ENCODE measurements at regions not wholly inside any gene's neighbourhood (a gene's known extent, or its start where the extent isn't known, plus 50 kb on each side); places are given as distances from the start of the nearest gene placed in this dataset.
"Not testable (repeated sequence)": the region's sequence is repeated elsewhere in the genome, so short reads cannot be mapped to it uniquely, and the experiment has no call there.

DNA sequence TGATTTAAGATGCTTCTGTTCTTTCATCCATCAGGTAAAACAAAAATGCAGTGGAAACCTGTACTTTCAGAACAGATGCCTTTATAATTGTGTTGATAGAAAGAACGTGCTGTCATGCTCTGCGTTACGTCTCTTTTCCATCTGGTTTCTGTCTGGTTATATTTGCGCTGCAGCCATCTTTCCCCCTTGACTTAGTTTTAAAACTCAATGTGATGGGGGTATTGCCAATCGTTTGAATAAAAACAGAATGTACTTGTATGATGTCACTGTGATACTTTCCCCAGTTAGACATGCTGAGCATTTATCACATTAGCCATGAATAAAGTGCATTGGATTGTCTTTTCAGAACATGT, 508.6 kb downstream of the ADCYAP1 start:
- no peak for DNase-seq (ENCODE audit: low read depth in 2 of 2)

DNA sequence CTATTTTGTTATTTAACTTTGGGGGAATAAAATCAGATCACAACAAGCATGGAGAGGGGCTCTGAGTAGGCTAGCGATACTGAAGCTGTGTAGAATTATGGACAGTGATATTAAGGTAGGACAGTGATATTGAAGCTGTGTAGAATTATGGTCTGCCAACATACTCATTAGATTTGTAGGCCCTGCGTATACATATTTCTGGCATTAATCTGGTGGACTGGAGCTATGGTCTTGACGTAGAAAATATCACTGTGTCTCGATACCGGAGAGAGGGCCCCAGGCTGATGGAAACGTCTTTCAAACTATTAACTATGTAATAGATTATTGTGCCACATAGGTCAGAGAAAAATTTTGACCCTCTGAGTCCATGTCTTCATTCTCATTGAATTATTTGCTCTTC, 511.4 kb downstream of the ADCYAP1 start:
- DNase-seq (ENCODE audit: low read depth in 2 of 2) = no peak

- no peak for DNase-seq (ENCODE audit: low read depth in 2 of 2)
Observed at GRCh38 chr18:1421502-1421901, 516.8 kb downstream of the ADCYAP1 start.

DNA sequence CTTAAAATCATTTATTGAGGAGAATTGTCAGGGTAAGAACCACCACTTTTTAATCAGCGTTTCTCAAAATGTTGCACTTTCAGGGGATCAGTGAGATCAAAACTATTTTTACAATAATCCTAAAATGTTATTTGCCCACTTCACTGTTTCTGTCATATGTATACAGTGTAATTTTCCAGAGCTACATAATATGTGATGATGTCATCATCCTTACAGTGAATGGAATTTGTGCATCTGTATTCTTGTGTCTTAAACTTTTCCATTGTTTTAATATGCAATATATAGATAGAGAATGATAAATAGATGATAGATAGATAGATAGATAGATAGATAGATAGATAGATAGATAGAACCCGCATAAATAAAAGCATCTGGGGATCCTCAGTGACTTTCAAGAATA, 518.0 kb downstream of the ADCYAP1 start:
- DNase-seq (ENCODE audit: low read depth in 2 of 2) = no peak

- no peak for DNase-seq (ENCODE audit: low read depth in 2 of 2)
Observed at GRCh38 chr18:1425679-1426078, 521.0 kb downstream of the ADCYAP1 start.

DNA sequence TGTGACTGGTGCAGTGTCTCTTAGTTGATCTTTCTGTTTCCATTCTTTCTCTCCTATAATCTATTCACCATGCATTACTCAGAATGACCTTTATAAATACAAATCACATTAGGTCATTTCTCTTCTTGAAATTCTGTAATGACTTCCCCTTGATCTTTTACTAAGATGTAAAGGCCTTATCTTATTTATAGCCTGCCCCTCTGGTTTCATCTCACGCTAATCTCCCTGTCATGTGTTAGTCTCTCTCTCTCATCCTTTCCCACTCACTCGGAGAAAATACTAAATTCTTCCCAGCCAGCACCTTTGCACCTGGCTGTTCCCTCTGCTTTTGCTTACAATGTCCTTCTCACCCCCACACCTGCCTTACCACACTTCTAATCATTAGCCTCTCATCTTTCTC, 530.8 kb downstream of the ADCYAP1 start:
- no peak for DNase-seq (ENCODE audit: low read depth in 2 of 2)

DNA sequence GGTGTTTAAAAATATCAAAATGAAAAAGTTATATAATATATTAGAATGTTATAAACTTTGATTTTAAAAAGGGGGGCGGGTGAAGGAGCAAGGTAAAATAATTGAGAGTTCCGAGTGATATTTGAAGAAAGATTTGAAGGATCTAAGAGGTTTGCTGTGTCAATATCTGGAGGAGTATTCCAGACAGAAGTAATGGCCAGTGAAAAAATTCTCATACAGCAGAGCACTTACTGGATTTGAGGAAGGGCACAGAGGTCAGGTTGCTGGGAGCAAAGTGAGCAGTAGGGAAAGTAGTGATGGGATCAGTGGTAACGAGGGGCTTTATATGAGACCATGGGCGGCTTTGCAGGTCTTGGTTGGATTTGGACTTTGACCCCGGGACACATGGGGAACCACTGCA, 531.5 kb downstream of the ADCYAP1 start:
- DNase-seq (ENCODE audit: low read depth in 2 of 2) = no peak

GRCh38 chr18:1438458-1438910, 533.8 kb downstream of the ADCYAP1 start:
- no peak for DNase-seq (ENCODE audit: low read depth in 2 of 2)

DNA sequence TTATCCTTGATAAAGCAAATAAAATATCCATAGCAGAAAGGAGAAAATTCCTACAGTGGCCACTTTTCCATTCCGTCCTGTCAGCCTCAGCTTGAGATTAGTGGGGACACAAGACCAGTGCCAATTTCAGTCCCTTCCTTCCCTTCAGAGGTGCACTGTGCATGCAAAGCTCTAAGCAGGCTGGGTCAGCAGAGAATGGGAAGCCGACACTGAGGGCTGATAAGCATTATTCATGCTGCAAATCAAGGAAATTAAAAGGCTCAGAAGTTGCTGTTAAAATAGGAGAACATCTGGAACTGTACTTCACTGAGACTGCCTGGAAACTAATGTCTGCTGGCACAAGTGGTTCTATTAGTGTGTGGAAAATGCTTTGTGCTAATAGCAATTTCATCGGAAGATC, 534.3 kb downstream of the ADCYAP1 start:
- DNase-seq (ENCODE audit: low read depth in 2 of 2) = no peak

DNA sequence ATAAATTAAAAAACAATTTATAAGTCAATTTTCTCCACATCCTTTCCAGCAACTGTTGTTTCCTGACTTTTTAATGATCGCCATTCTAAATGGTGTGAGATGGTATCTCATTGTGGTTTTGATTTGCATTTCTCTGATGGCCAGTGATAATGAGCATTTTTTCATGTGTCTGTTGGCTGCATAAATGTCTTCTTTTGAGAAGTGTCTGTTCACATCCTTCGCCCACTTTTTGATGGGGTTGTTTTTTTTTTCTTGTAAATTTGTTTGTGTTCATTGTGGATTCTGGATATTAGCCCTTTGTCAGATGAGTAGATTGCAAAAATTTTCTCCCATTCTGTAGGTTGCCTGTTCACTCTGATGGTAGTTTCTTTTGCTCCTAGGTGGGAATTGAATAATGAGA, 539.4 kb downstream of the ADCYAP1 start:
- not testable (repeated sequence) for DNase-seq (ENCODE audit: low read depth in 2 of 2)

DNA sequence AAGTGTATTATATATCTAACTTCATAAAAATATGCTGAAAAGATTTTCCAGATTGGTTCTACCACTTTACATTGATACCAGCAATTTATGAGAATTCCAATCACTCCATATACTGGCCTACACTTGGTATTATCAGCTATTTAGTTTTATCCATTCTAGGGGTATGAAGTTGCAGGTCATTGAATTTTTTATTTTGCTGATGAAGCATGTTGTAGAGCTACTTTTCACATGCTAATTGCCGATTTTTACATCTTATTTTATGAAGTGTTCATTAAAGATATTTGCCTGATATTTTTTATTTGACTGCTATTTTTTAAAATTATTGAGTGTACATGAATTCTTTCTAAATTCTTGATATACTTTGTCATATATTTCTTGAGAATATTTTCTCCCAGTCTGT, 542.1 kb downstream of the ADCYAP1 start:
- no peak for DNase-seq (ENCODE audit: low read depth in 2 of 2)

DNA sequence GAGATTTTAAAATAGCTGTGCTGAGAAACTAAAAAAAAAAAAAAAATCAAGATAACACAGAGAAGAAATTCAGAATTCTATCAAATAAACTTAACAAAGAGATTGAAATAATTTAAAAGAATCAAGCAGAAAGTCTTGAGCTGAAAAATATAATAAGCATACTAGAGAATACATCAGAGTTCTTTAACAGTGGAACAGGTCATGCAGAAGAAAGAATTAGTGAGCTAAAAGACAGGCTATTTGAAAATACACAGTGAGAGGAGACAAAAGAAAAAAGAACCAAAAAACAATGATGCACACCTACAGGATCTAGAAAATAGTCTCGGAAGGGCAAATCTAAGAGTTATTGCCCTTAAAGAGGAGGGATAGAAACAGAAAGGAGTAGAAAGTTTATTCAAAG, 548.1 kb downstream of the ADCYAP1 start:
- DNase-seq (ENCODE audit: low read depth in 2 of 2) = no peak

GRCh38 chr18:1455605-1456004, 550.9 kb downstream of the ADCYAP1 start:
- DNase-seq (ENCODE audit: low read depth in 2 of 2) = no peak

DNA sequence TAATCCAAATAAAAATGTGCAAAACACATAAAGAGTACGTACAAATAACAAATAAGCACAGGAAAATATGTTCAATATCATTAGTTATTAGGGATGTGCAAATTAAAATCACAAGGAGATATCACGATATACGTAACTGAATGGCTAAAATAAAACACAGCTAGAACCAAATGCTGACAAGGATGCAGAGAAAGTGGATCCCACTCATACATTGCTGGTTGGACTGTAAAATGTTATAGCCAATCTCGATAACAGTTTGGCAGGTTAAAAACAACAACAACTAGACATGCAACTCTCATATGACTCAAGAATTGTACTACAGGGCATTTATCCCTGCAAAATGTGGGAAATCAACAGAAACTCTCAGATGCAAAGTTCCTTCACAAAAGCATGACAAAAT, 553.9 kb downstream of the ADCYAP1 start:
- no peak for DNase-seq (ENCODE audit: low read depth in 2 of 2)

DNA sequence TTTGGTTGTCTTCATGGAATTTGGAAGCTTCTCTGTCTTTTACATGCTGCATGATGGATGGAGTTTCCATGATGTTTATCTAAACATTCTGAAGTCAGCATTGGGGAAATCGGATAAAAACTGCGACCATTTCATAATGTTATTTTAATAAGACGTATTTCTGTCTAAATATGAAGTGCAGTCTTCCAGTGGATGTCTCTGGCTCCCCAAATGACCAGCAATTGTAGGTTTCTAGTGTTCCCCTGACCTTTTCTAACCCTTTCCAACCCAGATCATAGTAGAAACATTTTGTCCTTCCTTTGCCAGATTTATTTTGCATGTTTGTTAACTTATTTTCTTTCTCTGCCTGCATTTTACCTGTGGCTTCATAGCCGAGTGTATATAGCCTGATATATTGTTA, 559.3 kb downstream of the ADCYAP1 start:
- DNase-seq (ENCODE audit: low read depth in 2 of 2) = no peak

DNA sequence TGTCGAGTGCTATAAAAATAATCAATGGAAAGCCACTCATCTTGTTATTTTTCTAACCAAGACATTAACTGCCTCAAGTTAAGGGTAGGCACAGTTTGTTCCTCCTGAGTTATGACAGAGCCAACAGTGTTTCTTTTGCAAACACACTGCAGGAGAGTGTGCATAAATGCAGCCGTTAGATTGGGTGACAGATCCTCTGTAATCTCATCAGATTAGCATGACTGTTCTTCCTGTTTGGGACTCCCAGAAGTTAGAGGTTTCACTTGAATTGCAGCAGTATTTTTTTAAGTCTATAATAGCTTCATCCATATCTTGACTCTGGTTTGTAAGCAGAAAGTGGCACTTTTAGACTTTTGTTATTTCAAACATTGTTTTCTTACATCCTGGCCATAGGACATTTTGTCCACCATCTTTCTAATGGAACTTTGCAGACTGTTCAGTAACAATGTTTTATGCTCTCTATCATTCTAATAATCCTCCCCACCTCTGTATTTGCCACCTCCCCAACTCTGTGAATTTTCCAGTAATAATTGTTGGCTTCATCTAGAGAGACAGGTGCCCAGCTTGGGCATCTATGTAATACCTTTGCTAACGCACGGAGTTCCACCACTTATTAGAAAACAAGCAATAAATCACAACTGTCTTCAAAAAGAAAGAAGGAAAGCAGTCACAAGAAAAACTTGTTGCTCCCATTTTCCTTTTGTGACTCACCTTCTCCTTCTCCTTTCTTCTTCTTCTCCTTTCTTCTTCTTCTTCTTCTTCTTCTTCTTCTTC, 560.0 kb downstream of the ADCYAP1 start:
- no peak for DNase-seq (ENCODE audit: low read depth in 2 of 2)

GRCh38 chr18:1466035-1466434, 561.4 kb downstream of the ADCYAP1 start:
- no peak for DNase-seq (ENCODE audit: low read depth in 2 of 2)

DNA sequence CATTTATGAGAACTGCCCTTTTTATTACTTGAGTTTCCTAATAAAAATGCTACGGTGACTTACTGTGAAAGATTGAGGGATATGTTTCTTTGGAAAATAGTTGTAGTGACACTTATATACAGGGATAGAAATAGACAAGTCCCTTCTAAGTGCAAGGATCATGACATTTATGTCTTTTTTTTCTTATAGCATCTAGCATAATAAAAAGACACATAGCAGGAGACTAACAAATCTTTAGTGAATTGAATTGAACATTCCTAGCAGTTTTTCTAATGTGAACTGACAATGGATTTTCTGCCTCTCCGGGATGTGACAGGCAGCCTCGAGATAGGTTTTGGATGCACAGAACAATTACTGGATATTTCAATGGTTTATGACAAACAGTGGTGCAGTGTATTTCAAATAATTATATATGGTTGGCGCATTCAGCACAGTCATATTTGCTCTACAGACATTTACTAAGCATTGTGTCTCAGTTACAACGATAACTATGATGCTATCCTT, 562.8 kb downstream of the ADCYAP1 start:
- no peak for DNase-seq (ENCODE audit: low read depth in 2 of 2)

DNA sequence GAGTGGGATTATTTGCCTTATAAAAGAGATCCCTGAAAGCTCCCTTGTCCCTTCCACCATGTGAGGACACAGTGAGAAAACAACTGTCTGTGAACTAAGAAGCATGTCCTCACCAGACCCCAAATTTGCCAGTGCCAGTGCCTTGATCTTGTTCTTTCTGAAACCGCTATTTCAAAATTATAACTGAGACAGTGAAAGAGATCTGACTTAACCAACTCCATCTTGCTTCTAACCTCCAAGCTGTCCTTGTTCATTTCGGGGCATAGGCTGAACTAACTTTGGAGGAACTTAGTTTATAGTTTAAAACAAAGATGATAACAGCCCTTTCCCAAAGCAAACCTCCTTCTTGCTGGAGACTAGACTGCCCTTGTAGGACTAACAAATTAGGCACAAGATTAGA, 563.9 kb downstream of the ADCYAP1 start:
- DNase-seq (ENCODE audit: low read depth in 2 of 2) = no peak

- DNase-seq (ENCODE audit: low read depth in 2 of 2) = no peak
Observed at GRCh38 chr18:1475867-1476266, 571.2 kb downstream of the ADCYAP1 start.

DNA sequence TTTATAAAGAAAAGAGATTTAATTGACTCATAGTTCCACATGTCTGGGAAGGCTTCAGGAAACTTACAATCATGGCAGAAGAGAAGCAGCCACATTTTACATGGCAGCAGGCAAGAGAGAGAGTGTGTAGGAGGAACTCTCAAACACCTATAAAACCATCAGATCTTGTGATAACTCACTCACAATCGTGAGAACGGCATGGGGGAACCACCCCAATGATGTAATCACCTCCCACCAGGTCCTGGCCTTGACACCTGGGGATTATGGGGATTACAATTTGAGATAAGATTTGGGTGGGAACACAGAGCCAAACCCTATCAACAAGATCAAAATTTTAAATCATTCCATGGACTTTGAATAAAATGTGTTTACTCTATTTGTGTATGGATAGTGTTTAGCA, 575.6 kb downstream of the ADCYAP1 start:
- DNase-seq (ENCODE audit: low read depth in 2 of 2) = no peak

GRCh38 chr18:1481577-1481976, 576.9 kb downstream of the ADCYAP1 start:
- no peak for DNase-seq (ENCODE audit: low read depth in 2 of 2)

- DNase-seq (ENCODE audit: low read depth in 2 of 2) = no peak
Observed at GRCh38 chr18:1483385-1483784, 578.7 kb downstream of the ADCYAP1 start.

- no peak for DNase-seq (ENCODE audit: low read depth in 2 of 2)
Observed at GRCh38 chr18:1487457-1487856, 582.8 kb downstream of the ADCYAP1 start.
